Skin epidermis (tissue), 12 donors: ENCODE measurements at regions not wholly inside any gene's neighbourhood (a gene's known extent, or its start where the extent isn't known, plus 50 kb on each side); places are given as distances from the start of the nearest gene placed in this dataset.
"Not testable (repeated sequence)": the region's sequence is repeated elsewhere in the genome, so short reads cannot be mapped to it uniquely, and the experiment has no call there.

ENCODE experiments used
- H3K27ac ChIP-seq, 21 experiments: fragments of 200-600 bp; sonication (generic) in 11 of 21; one replicate each; pipeline ENCODE4 v1.5.0; 2020; ENCODE audit warnings: mild to moderate bottlenecking in 3 of 21, inconsistent platforms in 2 of 21, moderate library complexity in 2 of 21
- H3K4me3 ChIP-seq, 7 experiments: fragments of 200-600 bp; sonication (generic) in 2 of 7; one replicate each; pipeline ENCODE4 v1.5.0; 2020; ENCODE audit warnings: inconsistent platforms in 2 of 7, mild to moderate bottlenecking in 2 of 7, moderate library complexity in 1 of 7

GRCh38 chr5:110264661-110265060 lies 461.8 kb downstream of the TMEM232 start:
- no peak overlapping the region for H3K4me3 ChIP-seq
- no peak overlapping the region for H3K27ac ChIP-seq

- Histone ChIP-seq H3K4me3 (no peak overlapping the region), H3K27ac (no peak overlapping the region)
Observed at GRCh38 chr5:110265162-110265561, 461.3 kb downstream of the TMEM232 start.

- Histone ChIP-seq H3K27ac (no peak overlapping the region), H3K4me3 (no peak overlapping the region)
Observed at GRCh38 chr5:110267714-110268113, 458.8 kb downstream of the TMEM232 start.

- Histone ChIP-seq H3K27ac (no peak overlapping the region), H3K4me3 (no peak overlapping the region)
Observed at GRCh38 chr5:110268283-110268682, 458.2 kb downstream of the TMEM232 start.

- Histone ChIP-seq H3K4me3 (no peak overlapping the region), H3K27ac (no peak overlapping the region)
Observed at GRCh38 chr5:110268985-110269384, 457.5 kb downstream of the TMEM232 start.

- no peak overlapping the region for H3K4me3 ChIP-seq
Observed at GRCh38 chr5:110269478-110270142, 456.9 kb downstream of the TMEM232 start.

GRCh38 chr5:110275878-110276277 lies 450.6 kb downstream of the TMEM232 start:
- no peak overlapping the region for H3K27ac ChIP-seq
- no peak overlapping the region for H3K4me3 ChIP-seq

More at GRCh38 chr5:110269478-110270142, 456.9 kb downstream of the TMEM232 start:
- H3K27ac ChIP-seq = no peak overlapping the region

GRCh38 chr5:110278449-110278848 lies 448.0 kb downstream of the TMEM232 start:
- not testable (repeated sequence) for H3K27ac ChIP-seq, H3K4me3 ChIP-seq

GRCh38 chr5:110284121-110284520 lies 442.4 kb downstream of the TMEM232 start:
- H3K4me3 ChIP-seq, H3K27ac ChIP-seq: not testable (repeated sequence)

- Histone ChIP-seq H3K27ac (no peak overlapping the region), H3K4me3 (no peak overlapping the region)
Observed at GRCh38 chr5:110288766-110289511, 437.5 kb downstream of the TMEM232 start.

GRCh38 chr5:110289512-110289810 lies 437.0 kb downstream of the TMEM232 start:
- Histone ChIP-seq H3K4me3 (no peak overlapping the region), H3K27ac (no peak overlapping the region)

- Histone ChIP-seq H3K27ac (no peak overlapping the region), H3K4me3 (no peak overlapping the region)
Observed at GRCh38 chr5:110290542-110290941, 435.9 kb downstream of the TMEM232 start.

- Histone ChIP-seq H3K4me3 (no peak overlapping the region), H3K27ac (no peak overlapping the region)
Observed at GRCh38 chr5:110294281-110294680, 432.2 kb downstream of the TMEM232 start.

GRCh38 chr5:110297152-110297670 lies 429.3 kb downstream of the TMEM232 start:
- H3K27ac ChIP-seq = no peak overlapping the region
- H3K4me3 ChIP-seq = no peak overlapping the region

- H3K4me3 ChIP-seq = no peak overlapping the region
- H3K27ac ChIP-seq = no peak overlapping the region
Observed at GRCh38 chr5:110304176-110304575, 422.3 kb downstream of the TMEM232 start.

GRCh38 chr5:110306650-110307049 lies 419.8 kb downstream of the TMEM232 start:
- Histone ChIP-seq H3K4me3 (no peak overlapping the region), H3K27ac (no peak overlapping the region)

GRCh38 chr5:110309222-110309621 lies 417.2 kb downstream of the TMEM232 start:
- Histone ChIP-seq H3K27ac (no peak overlapping the region), H3K4me3 (no peak overlapping the region)

GRCh38 chr5:110316566-110316965 lies 409.9 kb downstream of the TMEM232 start:
- H3K27ac ChIP-seq, H3K4me3 ChIP-seq: not testable (repeated sequence)

GRCh38 chr5:110321117-110321516 lies 405.4 kb downstream of the TMEM232 start:
- Histone ChIP-seq H3K4me3 (no peak overlapping the region), H3K27ac (no peak overlapping the region)

GRCh38 chr5:110323357-110323756 lies 403.1 kb downstream of the TMEM232 start:
- Histone ChIP-seq H3K4me3 (no peak overlapping the region), H3K27ac (no peak overlapping the region)

- Histone ChIP-seq H3K4me3 (no peak overlapping the region), H3K27ac (no peak overlapping the region)
Observed at GRCh38 chr5:110323832-110324231, 402.6 kb downstream of the TMEM232 start.
